Cardiac muscle cell (in vitro differentiated cells and primary cell): ENCODE measurements at regions not wholly inside any gene's neighbourhood (a gene's known extent, or its start where the extent isn't known, plus 50 kb on each side); places are given as distances from the start of the nearest gene placed in this dataset.

Experiments
- DNase-seq, 2 donors: peaks; one replicate each; pipeline versions ENCODE4 v3.0.0 to v3.0.0-alpha.2; 2010 to 2017; ENCODE audit warnings: low read depth in 1 of 2, low spot score in 1 of 2
- H3K27ac ChIP-seq: fragments of 200-600 bp; sonication (generic); 2 replicates; pipeline ENCODE4 v1.5.1; 2016
- H3K27me3 ChIP-seq: fragments of 200-600 bp; sonication (generic); 2 replicates; pipeline ENCODE4 v1.6.0; 2016; ENCODE audit warnings: control low read depth
- H3K36me3 ChIP-seq: fragments of 200-600 bp; sonication (generic); 2 replicates; pipeline ENCODE4 v1.5.1; 2016; ENCODE audit warnings: control low read depth
- H3K4me1 ChIP-seq: fragments of 200-600 bp; sonication (generic); 2 replicates; pipeline ENCODE4 v1.8.1; 2017; ENCODE audit warnings: low read depth, mild to moderate bottlenecking, mixed run types
- H3K4me3 ChIP-seq: fragments of 200-600 bp; sonication (generic); 2 replicates; pipeline ENCODE4 v1.5.1; 2016; ENCODE audit warnings: mild to moderate bottlenecking
- H3K9me3 ChIP-seq: fragments of 200-600 bp; sonication (generic); 2 replicates; pipeline ENCODE4 v1.5.1; 2017; ENCODE audit warnings: low read depth, mild to moderate bottlenecking, control low read depth
- TF ChIP-seq, protein P1 (sequence below): IDR thresholded peaks from 2 replicates; pipeline ENCODE4 v1.5.1; 2012; ENCODE audit warnings: low read depth, mild to moderate bottlenecking, low read length

DNA sequence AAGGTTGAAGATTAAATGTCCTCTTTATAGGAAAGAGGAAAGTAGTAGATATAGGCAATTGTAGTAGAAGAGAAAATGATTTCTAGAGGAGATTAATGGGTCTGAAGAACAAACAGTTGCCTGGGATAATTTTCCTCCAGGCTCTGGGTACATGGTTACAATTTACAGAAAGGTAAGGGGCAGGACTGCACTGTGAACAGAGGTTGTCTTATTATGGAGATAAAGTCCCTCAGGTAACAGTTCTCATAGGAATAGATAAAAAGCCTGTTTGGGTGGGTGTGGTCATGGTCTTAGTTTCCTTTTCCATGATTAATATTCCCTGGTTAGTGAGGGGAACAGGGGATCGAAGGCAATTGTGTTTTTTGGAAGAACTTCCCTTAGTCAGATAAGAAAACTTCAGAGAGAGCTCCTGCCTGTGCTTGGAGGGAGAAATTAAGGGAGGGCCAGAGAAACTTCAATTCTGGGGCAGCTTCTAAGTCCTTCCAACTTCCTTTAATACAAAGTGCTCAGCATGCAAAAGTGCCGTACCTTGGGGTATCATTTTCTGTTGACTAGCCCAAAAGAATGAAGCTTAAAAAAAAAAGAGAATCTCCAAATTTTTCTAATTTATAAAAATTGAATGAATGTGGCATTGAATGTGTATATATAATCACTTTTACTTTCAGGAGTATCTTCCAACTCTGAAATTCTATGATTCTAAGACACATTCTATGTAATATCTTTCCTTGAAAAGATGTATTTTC lies 295.4 kb upstream of the USP25 start:
- DNase-seq: no peak
- Histone ChIP-seq H3K27ac (no peak overlapping the region), H3K9me3 (no peaks in the 10 kb centered on the region), H3K36me3 (no peaks in the 10 kb centered on the region), H3K4me1 (no peaks in the 10 kb centered on the region), H3K27me3 (no peaks in the 10 kb centered on the region), H3K4me3 (no peak overlapping the region)
- TF ChIP-seq, protein P1, sequence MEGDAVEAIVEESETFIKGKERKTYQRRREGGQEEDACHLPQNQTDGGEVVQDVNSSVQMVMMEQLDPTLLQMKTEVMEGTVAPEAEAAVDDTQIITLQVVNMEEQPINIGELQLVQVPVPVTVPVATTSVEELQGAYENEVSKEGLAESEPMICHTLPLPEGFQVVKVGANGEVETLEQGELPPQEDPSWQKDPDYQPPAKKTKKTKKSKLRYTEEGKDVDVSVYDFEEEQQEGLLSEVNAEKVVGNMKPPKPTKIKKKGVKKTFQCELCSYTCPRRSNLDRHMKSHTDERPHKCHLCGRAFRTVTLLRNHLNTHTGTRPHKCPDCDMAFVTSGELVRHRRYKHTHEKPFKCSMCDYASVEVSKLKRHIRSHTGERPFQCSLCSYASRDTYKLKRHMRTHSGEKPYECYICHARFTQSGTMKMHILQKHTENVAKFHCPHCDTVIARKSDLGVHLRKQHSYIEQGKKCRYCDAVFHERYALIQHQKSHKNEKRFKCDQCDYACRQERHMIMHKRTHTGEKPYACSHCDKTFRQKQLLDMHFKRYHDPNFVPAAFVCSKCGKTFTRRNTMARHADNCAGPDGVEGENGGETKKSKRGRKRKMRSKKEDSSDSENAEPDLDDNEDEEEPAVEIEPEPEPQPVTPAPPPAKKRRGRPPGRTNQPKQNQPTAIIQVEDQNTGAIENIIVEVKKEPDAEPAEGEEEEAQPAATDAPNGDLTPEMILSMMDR: no peak

DNA sequence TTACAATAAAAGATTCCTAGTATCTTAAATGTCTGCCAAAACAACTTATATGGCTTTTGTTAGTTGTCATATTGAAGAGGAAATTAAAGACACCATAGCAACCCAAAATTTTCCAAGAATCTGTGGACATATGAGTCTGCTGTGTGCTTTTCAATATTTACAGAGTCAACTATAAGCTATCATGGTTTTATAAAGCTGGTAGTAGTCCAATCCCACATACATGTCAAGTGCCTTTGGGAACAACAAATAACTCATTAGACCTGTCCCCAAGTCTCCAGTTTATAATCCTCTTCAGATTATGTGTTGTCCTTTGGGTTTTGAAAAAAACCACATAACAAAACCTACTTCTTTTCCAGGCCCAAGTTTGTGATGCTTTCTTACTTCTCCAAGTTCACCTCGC lies 293.8 kb upstream of the USP25 start:
- TF ChIP-seq, protein P1: no peak
- H3K4me1 ChIP-seq: no peaks in the 10 kb centered on the region
- no peaks in the 10 kb centered on the region for H3K9me3 ChIP-seq
- no peak overlapping the region for H3K27ac ChIP-seq
- H3K4me3 ChIP-seq: no peak overlapping the region
- H3K27me3 ChIP-seq: no peaks in the 10 kb centered on the region
- H3K36me3 ChIP-seq: no peaks in the 10 kb centered on the region
- DNase-seq: no peak

DNA sequence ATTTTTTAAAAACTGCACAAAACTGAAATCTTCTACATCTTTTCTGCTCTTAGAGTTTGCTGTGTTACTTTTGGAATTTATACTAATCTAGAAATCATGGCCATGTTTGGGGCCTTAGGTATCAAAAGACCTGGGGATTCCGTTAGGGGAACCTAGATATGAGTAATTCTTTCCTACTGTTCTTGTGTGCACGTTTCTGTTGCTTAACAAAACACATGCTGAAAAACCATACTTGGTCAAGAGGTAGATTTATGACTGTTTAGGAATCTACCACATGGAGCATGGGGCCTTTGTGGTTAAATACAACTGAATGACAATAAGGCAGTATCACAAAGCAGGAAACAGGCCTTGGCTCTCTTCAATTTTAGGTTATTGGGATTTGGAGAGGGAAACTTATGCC lies 291.9 kb upstream of the USP25 start:
- H3K9me3 ChIP-seq: no peaks in the 10 kb centered on the region
- no peaks in the 10 kb centered on the region for H3K4me1 ChIP-seq
- H3K27me3 ChIP-seq: no peaks in the 10 kb centered on the region
- H3K36me3 ChIP-seq: no peaks in the 10 kb centered on the region
- no peak overlapping the region for H3K27ac ChIP-seq
- DNase-seq: peak in 1 of 2 donors; percentile 39
- H3K4me3 ChIP-seq: no peak overlapping the region
- TF ChIP-seq, protein P1: no peak

DNA sequence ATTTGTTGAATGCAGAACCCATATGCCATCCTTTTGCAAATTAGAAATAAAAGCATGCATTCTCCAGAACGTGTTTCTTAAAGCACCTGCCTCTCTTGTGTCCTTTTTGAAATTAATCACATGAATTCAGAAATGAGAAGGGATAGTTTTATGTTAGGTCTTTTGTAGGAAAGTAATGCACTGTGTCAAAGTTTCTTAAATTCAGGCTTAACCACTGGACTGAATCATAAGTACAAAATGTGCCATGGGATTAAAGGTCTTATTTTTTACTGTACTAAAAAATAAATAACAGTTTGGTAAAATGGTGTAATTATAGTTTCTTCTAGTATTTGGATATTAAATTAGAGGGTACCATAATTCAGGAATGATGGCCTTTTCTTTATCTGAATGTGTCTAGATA lies 290.1 kb upstream of the USP25 start:
- Histone ChIP-seq H3K27me3 (no peaks in the 10 kb centered on the region), H3K4me1 (no peaks in the 10 kb centered on the region), H3K27ac (no peak overlapping the region), H3K4me3 (no peak overlapping the region), H3K36me3 (no peaks in the 10 kb centered on the region), H3K9me3 (no peaks in the 10 kb centered on the region)
- TF ChIP-seq, protein P1: no peak
- no peak for DNase-seq

DNA sequence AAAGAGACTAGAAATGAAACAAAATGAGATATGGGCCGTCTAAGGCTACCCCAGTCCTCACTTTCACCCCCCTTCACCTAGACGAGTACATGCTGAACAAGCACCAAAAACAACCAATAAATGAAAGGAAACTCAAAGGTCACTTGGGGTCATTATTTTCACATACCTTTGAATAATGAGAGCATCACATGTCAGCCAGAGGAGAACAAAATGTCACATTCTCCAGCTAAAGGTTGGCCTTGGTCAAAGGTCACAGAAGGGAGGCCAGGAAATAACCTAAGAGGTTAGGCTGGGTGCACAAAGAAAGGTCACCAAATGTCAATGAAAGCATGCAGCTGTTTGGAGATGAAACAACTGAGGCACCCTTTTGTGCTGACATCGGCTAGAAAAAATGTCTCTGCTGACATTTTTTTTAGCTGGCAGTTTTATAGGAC lies 288.7 kb upstream of the USP25 start:
- H3K9me3 ChIP-seq: no peaks in the 10 kb centered on the region
- H3K27ac ChIP-seq: no peak overlapping the region
- H3K4me3 ChIP-seq: no peak overlapping the region
- TF ChIP-seq, protein P1: no peak
- H3K27me3 ChIP-seq: no peaks in the 10 kb centered on the region
- no peak for DNase-seq
- no peaks in the 10 kb centered on the region for H3K36me3 ChIP-seq
- no peaks in the 10 kb centered on the region for H3K4me1 ChIP-seq
